ENCODE measurements at regions not wholly inside any gene's neighbourhood (a gene's known extent, or its start where the extent isn't known, plus 50 kb on each side); places are given as distances from the start of the nearest gene placed in this dataset.
A peak's percentile ranks its signal among the peaks of the same experiment; 100 is the strongest.

DNA sequence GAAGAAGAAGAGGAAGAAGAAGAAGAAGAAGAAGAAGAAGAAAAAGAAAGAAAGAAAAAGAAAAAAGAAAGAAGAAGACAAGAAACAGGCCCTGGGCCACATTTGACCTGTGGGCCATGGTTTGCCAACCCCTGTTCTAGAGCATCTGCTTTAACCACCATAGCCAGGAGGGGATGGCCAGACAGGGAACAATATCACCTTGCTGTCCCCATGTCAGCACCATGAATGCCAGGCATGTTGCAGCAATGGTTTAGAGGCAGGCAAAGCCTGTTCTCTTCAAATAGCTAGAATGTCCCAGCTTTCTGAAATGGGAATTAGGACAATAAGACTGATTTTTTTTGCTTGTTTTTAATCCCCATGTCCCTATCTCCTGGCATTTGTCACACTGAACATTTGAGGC lies 338.6 kb upstream of the PLET1 start:
- DNase-seq = no peak

DNA sequence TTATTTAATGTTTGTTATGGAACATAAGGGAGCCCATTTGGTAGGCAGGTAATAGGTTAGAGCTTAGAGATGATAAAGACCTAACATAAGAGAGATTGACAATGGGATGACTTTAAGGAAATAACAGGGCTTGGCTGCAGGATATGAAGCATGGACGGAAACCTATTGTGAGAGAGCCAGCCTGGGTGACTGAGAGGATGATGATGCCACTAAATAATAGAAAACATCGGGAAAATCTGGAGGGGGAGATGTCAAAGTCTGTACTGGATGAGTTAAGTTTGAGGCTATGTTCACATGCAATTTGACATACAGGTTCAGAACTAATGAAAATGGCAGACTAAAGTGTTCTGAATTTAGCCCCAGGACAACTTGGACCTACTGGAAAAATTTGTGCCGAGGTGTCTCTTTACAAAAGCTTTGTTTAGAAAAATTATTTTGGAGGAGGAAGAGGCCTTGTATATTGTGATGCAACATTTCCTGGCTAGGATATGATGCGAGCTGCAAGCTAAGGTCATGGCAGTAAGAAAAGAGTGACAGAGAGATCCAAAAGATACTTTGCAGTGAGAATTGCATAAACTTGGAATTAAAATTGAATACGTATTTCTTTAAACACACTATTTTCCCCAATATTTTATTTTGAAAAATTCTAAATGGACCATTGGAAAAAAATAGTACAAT lies 339.3 kb upstream of the PLET1 start:
- no peak for DNase-seq

GRCh38 chr11:112605093-112605666 lies 344.5 kb upstream of the PLET1 start:
- DNase-seq = no peak

- DNase-seq = no peak
Measured at GRCh38 chr11:112606656-112607055, 346.0 kb upstream of the PLET1 start.

DNA sequence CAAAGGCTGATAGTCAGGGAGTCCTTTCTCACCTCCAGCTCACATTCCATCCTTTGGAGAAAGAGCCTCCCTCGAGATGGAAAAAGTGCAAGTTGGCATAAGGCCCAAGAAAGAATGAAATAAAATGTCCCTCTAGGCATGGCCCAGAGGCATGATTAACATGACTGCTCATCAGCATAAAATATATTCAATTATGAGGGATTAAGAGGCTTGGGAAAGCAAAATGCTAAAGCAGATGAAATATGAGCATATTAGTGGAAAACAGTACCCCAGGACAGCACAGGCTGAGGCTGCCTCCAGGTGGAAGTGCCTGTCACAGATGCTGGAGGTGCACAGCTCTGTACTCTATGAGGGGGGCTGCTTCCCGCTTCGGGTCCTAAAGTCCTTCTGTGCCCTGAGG lies 347.8 kb upstream of the PLET1 start:
- DNase-seq = no peak

DNA sequence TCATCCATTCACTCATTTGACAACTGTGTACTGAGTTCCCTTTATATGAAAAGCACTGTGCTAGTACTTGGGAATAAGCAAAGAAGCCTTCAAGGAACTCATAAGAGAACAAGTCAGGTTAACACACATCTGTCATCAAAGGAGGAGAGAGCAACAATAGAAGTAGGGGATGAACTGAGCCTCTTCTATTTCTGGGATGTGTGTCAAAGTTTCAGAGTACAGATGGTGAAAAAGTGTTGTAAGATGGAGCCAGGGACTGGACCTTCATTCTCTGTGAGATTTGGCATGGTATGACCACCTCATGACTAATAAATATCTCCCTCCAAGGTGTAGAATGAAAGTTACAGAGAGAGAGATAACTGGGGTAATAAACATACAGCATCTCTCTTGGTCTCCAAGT lies 349.8 kb upstream of the PLET1 start:
- DNase-seq = no peak

DNA sequence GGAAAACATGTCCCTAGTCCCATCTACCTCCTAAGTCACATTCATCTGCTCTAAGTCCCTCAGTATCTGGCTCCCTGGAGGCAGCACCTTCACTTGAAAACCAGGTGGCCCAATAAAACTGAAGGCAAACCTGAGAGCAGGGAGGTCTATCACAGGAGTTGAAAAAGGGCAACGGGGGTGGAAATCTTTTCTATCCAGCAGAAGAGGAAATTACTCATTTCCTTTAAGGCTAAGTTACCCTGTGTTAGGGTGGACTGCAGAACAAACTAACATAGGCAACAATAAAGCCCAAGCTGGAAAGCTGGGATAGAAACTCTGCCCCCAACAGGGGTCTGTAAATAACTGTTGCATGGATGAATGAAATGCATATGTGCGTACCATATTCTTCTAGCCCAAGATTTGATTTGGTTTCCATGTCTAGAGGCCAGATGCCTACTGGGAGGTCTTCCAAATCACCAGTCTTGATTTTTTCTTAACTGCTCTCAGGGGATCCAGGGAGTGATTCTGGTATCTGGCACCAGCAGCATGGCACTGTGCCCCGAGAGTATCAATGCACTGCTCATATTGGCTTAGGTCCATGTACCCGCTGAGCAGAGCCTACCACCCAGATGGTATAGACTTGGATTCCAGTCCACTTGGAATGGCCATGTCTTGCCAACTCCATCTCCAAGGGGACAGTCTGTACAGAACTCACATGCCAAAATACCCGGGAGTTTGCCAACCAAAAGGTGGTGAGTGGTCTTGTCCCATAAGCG lies 350.0 kb upstream of the NCAM1 start:
- DNase-seq = no peak

- no peak for DNase-seq
Measured at GRCh38 chr11:112611771-112612170, 349.4 kb upstream of the NCAM1 start.

- no peak for DNase-seq
Measured at GRCh38 chr11:112612250-112612849, 348.9 kb upstream of the NCAM1 start.

DNA sequence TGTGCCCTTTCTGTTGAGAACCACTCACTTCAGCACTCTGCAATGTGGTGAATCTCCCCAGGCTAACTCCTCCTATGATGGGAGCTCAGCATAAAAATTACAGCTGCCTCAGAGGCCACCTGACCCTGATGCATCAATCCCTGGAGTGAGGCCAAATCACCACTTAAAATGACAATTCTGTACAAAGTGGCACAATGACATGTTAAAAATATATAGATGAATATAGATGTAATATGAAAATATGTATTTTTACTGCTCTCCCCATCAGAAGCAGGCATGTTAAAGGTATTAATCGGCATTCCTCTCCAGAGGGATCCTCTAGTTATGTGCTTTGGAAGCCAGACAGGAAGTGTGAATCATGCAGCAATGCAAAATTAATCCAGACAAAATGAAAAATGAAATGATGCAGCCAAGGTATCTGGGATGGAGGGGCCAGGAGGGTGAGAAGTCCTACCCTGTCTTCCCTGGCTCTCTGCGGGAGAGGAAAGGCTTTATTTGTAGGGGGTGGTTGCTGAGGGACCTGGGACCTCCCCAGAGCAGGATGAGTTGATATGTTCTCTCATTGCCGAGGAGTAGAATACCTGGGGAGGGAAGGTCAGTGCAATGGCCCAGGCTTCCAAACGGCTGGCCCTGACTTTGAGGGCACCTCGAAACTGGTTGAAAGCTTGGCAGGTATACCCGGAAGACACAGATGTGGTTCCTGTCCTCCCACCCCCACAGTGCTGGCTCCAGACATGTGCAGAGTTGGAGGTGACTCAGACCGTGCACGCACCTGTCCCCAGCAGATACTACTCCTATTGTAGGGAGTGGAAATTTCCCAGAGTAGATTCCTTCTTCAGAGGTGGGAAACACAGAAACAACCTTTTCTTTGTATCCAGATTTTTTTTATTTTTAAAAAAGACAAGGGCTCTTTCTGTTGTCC lies 347.9 kb upstream of the NCAM1 start:
- no peak for DNase-seq

DNA sequence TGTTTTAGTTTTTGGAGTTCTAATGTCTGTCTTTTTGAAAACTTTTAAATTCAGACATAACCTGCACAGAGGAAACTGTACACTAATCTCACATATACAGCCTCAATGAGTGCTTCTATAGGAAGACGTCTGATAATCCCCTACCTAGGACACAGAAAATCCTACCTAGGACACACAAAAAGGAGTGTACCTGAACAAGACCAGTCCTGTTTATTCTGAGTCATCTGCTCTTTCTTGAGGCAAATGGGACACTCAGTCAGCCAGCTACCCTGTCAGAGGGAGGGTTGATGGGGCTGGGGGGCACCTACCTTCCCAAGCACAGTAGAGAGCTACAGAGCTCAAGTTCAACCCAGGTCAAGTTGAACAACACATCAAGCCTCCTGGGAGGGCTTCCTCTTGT lies 346.6 kb upstream of the NCAM1 start:
- DNase-seq = no peak

- DNase-seq = no peak
Measured at GRCh38 chr11:112615238-112615637, 346.0 kb upstream of the NCAM1 start.

- peak; percentile 30 to 60 for DNase-seq
Measured at GRCh38 chr11:112615891-112616290, 345.3 kb upstream of the NCAM1 start.

DNA sequence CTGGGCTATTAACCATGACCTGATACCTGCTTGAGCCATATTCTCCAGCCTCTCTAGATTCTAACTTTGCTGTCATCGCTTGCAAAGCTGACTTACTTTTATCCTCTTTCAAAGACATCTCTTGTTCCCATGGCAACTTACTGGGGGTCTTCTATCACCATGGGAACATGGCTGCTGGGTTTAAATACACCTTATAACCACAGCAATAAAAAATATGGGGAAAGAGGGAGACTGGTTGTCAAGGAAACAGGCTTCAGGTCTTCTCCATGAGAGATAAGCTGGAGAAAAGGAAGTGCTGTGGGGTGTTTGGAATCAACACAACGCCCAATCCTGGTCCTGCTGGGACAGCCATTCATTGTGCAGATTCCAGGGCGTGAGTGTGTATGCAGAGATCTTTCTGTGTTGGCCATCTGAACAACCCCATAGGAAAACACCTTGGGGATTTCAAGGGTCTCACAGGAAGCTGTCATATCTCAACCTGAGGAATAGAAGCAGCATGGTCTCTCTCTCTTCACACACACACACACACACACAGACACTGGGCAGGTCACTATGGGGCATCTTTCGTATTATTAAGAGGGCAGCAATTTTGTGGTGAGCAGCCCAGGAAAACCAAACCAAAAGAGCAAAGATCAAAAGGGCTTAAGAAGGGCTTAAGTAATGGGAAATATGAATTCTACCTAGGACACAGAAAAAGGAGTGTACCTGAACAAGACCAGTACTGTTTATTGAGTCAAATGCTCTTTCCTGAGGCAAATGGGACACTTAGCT lies 344.7 kb upstream of the NCAM1 start:
- DNase-seq = no peak

- no peak for DNase-seq
Measured at GRCh38 chr11:112617098-112617425, 344.2 kb upstream of the NCAM1 start.

GRCh38 chr11:112617977-112618826 lies 343.0 kb upstream of the NCAM1 start:
- no peak for DNase-seq

DNA sequence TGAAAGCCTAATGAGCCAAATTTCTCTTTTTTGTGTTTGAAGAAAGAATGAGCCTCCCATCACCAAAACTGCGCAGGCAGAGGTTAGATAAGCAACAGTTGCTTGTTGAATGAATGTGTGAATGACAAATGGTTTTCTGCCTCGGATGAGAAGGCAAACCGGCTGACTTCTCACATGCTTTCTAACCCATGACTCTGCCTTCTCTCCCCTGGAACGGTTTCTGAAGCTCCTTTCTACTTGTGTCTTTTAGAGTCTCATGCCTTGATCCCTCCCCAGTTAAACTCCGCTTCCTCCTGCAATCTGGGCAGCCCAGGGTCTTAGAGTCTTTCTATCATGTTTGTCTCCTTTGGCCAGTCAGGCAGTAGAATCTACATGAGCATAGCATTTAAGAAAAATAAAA lies 342.1 kb upstream of the NCAM1 start:
- no peak for DNase-seq

DNA sequence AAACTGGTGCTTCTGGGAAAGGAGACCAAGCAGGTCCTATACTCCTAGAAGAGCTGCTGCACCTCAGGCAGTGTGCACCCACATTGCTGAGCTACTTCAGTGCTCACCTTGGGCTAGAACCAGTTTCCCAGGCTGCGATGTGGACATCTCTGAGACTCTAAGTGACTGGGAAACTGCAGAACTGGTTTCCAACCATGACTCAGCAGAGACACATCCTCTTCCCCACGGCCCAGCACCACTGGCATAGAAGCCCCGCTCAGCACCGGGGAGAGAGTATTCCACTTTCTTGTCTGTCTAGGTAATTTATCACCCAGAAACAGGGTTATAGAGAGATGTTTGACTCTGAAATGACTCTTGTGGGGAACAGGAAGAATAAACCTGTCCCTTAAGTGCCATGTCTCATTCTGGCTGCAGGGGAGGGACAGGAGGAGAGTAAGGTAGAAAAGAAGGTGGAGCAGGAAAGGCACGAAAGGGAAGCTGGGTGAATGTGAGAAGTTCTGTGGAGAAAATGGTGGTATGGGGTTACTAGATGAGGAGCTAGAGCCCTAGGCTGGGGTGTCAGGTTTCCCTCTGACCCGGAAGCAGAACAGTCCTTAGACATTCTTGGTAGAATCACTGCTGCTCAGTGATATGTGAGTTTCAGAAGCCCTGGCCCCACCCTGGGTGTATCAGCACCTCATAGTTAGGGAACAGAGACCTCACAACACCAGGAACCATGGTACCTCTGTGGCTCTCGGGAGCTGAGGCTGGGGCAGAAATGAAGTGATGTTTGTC lies 340.4 kb upstream of the NCAM1 start:
- DNase-seq = peak; percentile 23 to 56

- no peak for DNase-seq
Measured at GRCh38 chr11:112623057-112623456, 338.2 kb upstream of the NCAM1 start.

- DNase-seq = no peak
Measured at GRCh38 chr11:112624431-112624830, 336.8 kb upstream of the NCAM1 start.
